ENCODE measurements at regions not wholly inside any gene's neighbourhood (a gene's known extent, or its start where the extent isn't known, plus 50 kb on each side); places are given as distances from the start of the nearest gene placed in this dataset.
A peak's percentile ranks its signal among the peaks of the same experiment; 100 is the strongest.
"Not testable (repeated sequence)": the region's sequence is repeated elsewhere in the genome, so short reads cannot be mapped to it uniquely, and the experiment has no call there.

DNA sequence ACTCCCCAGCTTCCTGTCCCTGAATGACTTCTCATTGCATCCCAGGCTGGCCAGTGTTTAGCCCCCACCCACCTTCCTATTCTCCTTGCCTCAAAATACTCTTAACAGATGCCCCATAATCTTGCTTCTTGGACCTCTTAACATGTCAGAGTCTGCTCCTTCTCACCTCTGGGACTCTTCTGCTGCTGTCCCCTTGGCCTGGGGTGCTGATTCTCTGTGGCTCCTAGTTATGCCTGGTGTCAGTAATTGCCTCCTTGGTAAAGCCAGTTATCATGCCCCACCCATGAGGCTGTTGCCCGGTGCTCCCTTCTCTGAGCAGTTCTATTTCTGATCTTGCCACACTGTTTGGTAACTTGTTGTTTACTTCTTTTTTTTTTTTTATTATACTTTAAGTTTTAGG is 256.8 kb downstream of the STIM2 start:
- DNase-seq (ENCODE audit: low read depth, low spot score) = no peak
- Histone ChIP-seq H3K9me3 (ENCODE audit: control insufficient read depth, insufficient read depth, low read length) (no peaks in the 10 kb centered on the region), H3K4me3 (ENCODE audit: low read length) (no peak overlapping the region), H3K36me3 (ENCODE audit: control insufficient read depth, insufficient read depth, low read length) (no peaks in the 10 kb centered on the region), H3K27ac (ENCODE audit: low read length) (no peak overlapping the region), H3K4me1 (ENCODE audit: control insufficient read depth, insufficient read depth, low read length) (peaks cover 7% of the 10 kb centered on the region), H3K27me3 (ENCODE audit: control insufficient read depth, insufficient read depth, low read length) (no peaks in the 10 kb centered on the region)
- WGBS (ENCODE audit: insufficient coverage, insufficient read length) = no CpG with 5 or more reads among the region's 1 CpG

DNA sequence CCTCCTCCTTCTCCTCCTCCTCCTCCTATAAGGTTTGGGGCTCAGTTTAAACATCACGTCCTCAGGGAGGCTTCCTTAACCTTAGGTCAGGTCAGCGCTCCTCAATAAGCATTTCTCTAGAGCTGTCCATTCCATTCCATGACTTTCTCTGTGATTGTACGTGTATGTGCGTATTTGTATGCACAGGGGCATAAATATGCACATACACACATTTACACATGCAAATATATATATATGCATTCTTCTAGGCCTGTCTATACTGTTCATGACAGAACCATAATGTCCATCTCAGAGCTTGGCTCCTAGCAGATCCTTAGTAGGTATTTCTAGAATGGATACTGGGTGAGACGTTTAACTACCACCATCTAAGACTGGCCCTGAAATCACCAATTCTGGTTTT is 258.6 kb downstream of the STIM2 start:
- H3K4me1 ChIP-seq (ENCODE audit: control insufficient read depth, insufficient read depth, low read length) = peaks cover 11% of the 10 kb centered on the region
- H3K9me3 ChIP-seq (ENCODE audit: control insufficient read depth, insufficient read depth, low read length) = no peaks in the 10 kb centered on the region
- WGBS (ENCODE audit: insufficient coverage, insufficient read length) = no CpG with 5 or more reads among the region's 5 CpGs
- H3K27me3 ChIP-seq (ENCODE audit: control insufficient read depth, insufficient read depth, low read length) = no peaks in the 10 kb centered on the region
- no peak overlapping the region for H3K27ac ChIP-seq (ENCODE audit: low read length)
- H3K4me3 ChIP-seq (ENCODE audit: low read length) = no peak overlapping the region
- no peaks in the 10 kb centered on the region for H3K36me3 ChIP-seq (ENCODE audit: control insufficient read depth, insufficient read depth, low read length)
- no peak for DNase-seq (ENCODE audit: low read depth, low spot score)

DNA sequence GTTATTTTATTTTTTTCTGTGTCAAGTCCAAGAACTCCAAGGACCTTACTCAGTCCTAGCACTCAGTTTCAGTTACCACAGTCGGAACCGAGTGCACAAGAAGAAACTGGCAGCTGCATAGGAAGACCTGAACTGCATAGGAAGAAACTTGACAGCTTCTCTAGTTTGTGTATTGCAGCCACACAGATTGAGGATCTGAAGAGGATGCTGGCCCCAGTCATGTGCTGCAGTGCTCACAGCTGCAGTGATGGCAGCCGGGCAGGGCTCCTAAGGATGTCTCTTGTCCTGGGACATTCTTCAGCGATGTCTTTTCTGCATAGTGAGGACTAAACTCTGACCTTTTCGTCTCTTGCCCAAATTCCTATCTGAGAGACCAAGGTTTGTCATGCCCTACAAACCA is 261.2 kb downstream of the STIM2 start:
- DNase-seq (ENCODE audit: low read depth, low spot score) = no peak
- no peaks in the 10 kb centered on the region for H3K27me3 ChIP-seq (ENCODE audit: control insufficient read depth, insufficient read depth, low read length)
- WGBS (ENCODE audit: insufficient coverage, insufficient read length) = no CpG with 5 or more reads among the region's 5 CpGs
- H3K36me3 ChIP-seq (ENCODE audit: control insufficient read depth, insufficient read depth, low read length) = no peaks in the 10 kb centered on the region
- H3K4me1 ChIP-seq (ENCODE audit: control insufficient read depth, insufficient read depth, low read length) = peaks cover 11% of the 10 kb centered on the region
- H3K4me3 ChIP-seq (ENCODE audit: low read length) = no peak overlapping the region
- H3K9me3 ChIP-seq (ENCODE audit: control insufficient read depth, insufficient read depth, low read length) = no peaks in the 10 kb centered on the region
- no peak overlapping the region for H3K27ac ChIP-seq (ENCODE audit: low read length)

DNA sequence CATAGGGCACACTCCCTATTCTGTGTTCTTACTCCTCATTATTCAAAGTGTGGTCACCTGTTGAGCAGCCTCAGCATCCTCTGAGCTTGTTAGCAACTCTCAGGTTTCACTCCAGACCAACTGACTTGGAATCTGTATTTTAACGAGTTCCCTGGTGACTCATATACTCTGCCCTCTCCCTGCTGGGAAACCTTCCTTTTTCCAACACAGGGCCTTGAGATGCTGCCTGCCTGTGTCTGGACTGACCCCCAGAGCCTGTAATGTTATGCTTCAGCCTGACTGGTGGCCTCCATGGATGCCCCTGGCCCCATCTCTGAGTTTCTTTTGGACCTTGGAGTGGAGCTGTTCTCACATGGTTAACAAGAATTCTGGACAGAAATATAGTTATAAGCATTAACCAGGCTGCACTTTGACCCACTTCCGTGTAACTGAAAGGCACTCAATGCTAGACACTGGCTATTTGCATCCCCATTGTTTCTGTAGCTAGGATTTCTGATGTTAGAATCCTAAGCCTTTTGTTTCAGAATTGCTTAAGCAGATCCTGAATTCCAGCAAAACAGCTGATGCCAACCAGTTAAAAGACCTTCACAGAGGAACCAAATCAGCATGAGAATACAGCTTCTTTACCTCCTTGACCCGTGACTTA is 262.6 kb downstream of the STIM2 start:
- no CpG with 5 or more reads among the region's 3 CpGs for WGBS (ENCODE audit: insufficient coverage, insufficient read length)
- Histone ChIP-seq H3K27ac (ENCODE audit: low read length) (peak overlapping the region; percentile 21), H3K9me3 (ENCODE audit: control insufficient read depth, insufficient read depth, low read length) (no peaks in the 10 kb centered on the region), H3K4me3 (ENCODE audit: low read length) (no peak overlapping the region), H3K27me3 (ENCODE audit: control insufficient read depth, insufficient read depth, low read length) (no peaks in the 10 kb centered on the region), H3K36me3 (ENCODE audit: control insufficient read depth, insufficient read depth, low read length) (no peaks in the 10 kb centered on the region), H3K4me1 (ENCODE audit: control insufficient read depth, insufficient read depth, low read length) (peaks cover 11% of the 10 kb centered on the region)
- peak; percentile 80 for DNase-seq (ENCODE audit: low read depth, low spot score)

DNA sequence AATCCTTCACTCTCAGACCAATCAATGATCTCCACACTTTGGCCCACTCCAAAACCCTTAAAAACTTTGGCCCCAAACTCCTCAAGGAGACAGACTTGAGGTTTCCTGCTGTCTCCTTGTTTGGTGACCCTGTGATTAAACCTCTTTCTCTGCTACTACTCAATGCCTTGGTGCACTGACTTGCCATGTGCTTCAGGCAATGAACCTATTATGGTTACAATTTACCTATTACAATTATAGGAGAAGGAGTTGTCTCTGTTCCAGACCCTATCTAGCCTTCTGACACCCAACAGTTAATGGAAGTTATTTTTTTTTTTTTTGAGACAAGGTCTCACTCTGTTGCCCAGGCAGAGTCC is 263.1 kb downstream of the STIM2 start:
- no peak overlapping the region for H3K27ac ChIP-seq (ENCODE audit: low read length)

DNA sequence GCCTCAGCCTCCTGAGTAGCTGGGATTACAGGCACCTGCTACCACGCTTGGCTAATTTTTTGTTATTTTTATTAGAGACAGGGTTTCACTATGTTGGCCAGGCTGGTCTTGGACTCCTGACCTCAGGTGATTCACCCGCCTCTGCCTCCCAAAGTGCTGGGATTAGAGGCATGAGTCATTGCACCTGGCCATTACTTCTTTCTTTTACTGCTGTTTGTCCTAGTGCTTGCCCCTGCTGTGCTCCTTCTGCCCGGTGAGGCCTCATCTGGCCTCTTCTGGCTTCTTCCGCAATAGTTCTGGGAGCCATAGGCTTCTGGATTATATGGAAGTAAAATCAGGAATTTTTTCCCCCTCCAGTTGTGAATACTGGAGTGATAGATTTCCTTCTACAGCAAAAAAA is 266.3 kb downstream of the STIM2 start:
- not testable (repeated sequence) for H3K27ac ChIP-seq (ENCODE audit: low read length); H3K4me1 ChIP-seq (ENCODE audit: control insufficient read depth, insufficient read depth, low read length); H3K27me3 ChIP-seq (ENCODE audit: control insufficient read depth, insufficient read depth, low read length); H3K9me3 ChIP-seq (ENCODE audit: control insufficient read depth, insufficient read depth, low read length); H3K4me3 ChIP-seq (ENCODE audit: low read length); H3K36me3 ChIP-seq (ENCODE audit: control insufficient read depth, insufficient read depth, low read length); DNase-seq (ENCODE audit: low read depth, low spot score)
- no CpG with 5 or more reads among the region's 4 CpGs for WGBS (ENCODE audit: insufficient coverage, insufficient read length)

More for the DNA sequence above, 263.1 kb downstream of the STIM2 start:
- no peaks in the 10 kb centered on the region for H3K36me3 ChIP-seq (ENCODE audit: control insufficient read depth, insufficient read depth, low read length)
- H3K27me3 ChIP-seq (ENCODE audit: control insufficient read depth, insufficient read depth, low read length) = no peaks in the 10 kb centered on the region
- H3K4me3 ChIP-seq (ENCODE audit: low read length) = no peak overlapping the region
- H3K4me1 ChIP-seq (ENCODE audit: control insufficient read depth, insufficient read depth, low read length) = peaks cover 11% of the 10 kb centered on the region
- no peaks in the 10 kb centered on the region for H3K9me3 ChIP-seq (ENCODE audit: control insufficient read depth, insufficient read depth, low read length)
- DNase-seq (ENCODE audit: low read depth, low spot score) = no peak

DNA sequence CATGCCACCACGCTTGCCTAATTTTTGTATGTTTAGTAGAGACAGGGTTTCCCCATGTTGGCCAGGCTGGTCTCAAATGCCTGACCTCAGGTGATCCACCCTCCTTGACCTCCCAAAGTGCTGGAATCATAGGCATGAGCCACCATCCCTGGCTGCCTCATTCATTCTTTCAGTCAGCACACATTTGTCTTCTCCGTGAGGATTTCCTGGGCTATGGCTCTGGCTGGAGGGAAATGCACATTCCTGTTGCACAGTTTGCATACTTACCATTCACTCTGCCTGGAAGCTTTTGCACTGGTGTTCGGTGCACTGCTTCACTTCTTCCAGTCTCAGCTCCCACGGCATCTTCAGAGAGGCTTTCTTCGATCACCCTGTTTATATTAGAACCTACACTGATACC is 267.8 kb downstream of the STIM2 start:
- no peaks in the 10 kb centered on the region for H3K27me3 ChIP-seq (ENCODE audit: control insufficient read depth, insufficient read depth, low read length)
- no peak for DNase-seq (ENCODE audit: low read depth, low spot score)
- no peaks in the 10 kb centered on the region for H3K36me3 ChIP-seq (ENCODE audit: control insufficient read depth, insufficient read depth, low read length)
- WGBS (ENCODE audit: insufficient coverage, insufficient read length) = no CpG with 5 or more reads among the region's 5 CpGs
- H3K9me3 ChIP-seq (ENCODE audit: control insufficient read depth, insufficient read depth, low read length) = no peaks in the 10 kb centered on the region
- no peak overlapping the region for H3K27ac ChIP-seq (ENCODE audit: low read length)
- H3K4me1 ChIP-seq (ENCODE audit: control insufficient read depth, insufficient read depth, low read length) = peaks cover 2% of the 10 kb centered on the region
- H3K4me3 ChIP-seq (ENCODE audit: low read length) = no peak overlapping the region

DNA sequence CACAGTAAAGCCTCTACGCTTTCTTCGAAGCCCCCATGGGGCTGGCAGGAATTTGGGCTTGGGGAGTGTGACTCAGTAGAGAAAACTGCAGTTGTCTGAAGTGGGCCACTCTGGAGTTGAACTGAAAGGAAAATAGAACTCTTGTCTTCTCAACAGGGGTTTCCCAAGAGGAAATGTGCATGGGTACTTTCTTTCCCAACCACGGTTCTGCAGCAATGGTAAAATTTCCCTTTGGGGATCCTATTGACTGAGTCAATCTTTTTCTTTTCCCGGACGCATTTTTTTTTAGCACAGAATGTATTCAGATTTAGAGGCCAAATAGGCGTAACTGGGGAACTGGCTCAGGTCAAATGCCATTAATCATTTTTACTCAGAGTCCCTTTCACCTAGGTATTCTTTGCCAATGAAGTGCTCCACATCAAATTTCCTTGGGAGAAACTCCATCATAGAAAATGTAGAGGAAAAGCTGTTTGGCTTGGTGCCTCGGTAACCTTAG is 269.3 kb downstream of the STIM2 start:
- Histone ChIP-seq H3K27ac (ENCODE audit: low read length) (no peak overlapping the region), H3K9me3 (ENCODE audit: control insufficient read depth, insufficient read depth, low read length) (no peaks in the 10 kb centered on the region), H3K4me1 (ENCODE audit: control insufficient read depth, insufficient read depth, low read length) (peaks cover under 1% of the 10 kb centered on the region), H3K36me3 (ENCODE audit: control insufficient read depth, insufficient read depth, low read length) (no peaks in the 10 kb centered on the region), H3K4me3 (ENCODE audit: low read length) (no peak overlapping the region), H3K27me3 (ENCODE audit: control insufficient read depth, insufficient read depth, low read length) (no peaks in the 10 kb centered on the region)
- no peak for DNase-seq (ENCODE audit: low read depth, low spot score)
- WGBS (ENCODE audit: insufficient coverage, insufficient read length) = no CpG with 5 or more reads among the region's 7 CpGs

DNA sequence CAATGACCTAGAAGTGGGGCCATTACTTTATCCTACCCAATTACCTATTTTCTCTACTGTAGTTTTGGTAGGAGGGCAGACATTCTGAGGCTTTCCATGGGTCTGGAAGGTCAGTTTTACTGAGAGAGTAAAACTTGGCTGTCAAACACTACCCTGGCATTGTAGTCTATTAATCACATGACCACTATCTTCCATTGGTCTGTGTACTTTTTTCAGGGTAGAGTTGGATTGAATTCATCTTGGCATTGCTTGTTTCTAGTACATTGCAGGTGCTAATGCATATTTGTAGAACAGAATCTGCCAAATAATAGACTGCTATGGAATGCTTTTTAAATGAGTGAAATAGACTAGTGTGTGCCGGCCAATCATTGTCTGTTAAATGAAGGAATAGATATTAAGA is 271.9 kb downstream of the STIM2 start:
- no peaks in the 10 kb centered on the region; the same call in 1 of the 2 replicates for H3K4me1 ChIP-seq (ENCODE audit: control insufficient read depth, insufficient read depth, low read length)
- no peak overlapping the region for H3K4me3 ChIP-seq (ENCODE audit: low read length)
- no peaks in the 10 kb centered on the region for H3K9me3 ChIP-seq (ENCODE audit: control insufficient read depth, insufficient read depth, low read length)
- no peak overlapping the region for H3K27ac ChIP-seq (ENCODE audit: low read length)
- no peak for DNase-seq (ENCODE audit: low read depth, low spot score)
- no peaks in the 10 kb centered on the region for H3K27me3 ChIP-seq (ENCODE audit: control insufficient read depth, insufficient read depth, low read length)
- H3K36me3 ChIP-seq (ENCODE audit: control insufficient read depth, insufficient read depth, low read length) = no peaks in the 10 kb centered on the region
- WGBS (ENCODE audit: insufficient coverage, insufficient read length) = no CpG with 5 or more reads among the region's 1 CpG

DNA sequence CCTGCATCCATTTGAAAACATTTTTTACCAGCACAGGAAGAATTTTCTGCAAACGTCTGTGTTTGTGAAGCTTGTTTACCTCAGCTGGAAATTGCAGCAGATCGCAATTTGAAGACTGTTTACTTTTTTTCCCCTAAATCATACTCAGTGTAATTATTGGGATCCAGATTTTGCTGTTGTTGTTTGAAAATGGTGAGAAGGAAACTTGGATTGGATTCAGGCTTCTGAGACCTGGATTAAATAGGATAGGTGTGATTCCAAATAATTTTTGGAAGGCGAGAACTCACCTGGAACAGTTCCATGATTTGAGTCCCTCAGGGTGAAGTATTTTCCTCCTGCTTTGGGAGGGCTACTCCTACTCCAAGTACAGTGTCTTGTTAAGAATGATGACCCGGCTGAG is 279.8 kb downstream of the STIM2 start:
- Histone ChIP-seq H3K4me1 (ENCODE audit: control insufficient read depth, insufficient read depth, low read length) (peaks cover 2% of the 10 kb centered on the region; the same call in 1 of the 2 replicates), H3K4me3 (ENCODE audit: low read length) (no peak overlapping the region), H3K27ac (ENCODE audit: low read length) (no peak overlapping the region), H3K9me3 (ENCODE audit: control insufficient read depth, insufficient read depth, low read length) (no peaks in the 10 kb centered on the region), H3K27me3 (ENCODE audit: control insufficient read depth, insufficient read depth, low read length) (no peaks in the 10 kb centered on the region), H3K36me3 (ENCODE audit: control insufficient read depth, insufficient read depth, low read length) (no peaks in the 10 kb centered on the region)
- WGBS (ENCODE audit: insufficient coverage, insufficient read length) = no CpG with 5 or more reads among the region's 4 CpGs
- DNase-seq (ENCODE audit: low read depth, low spot score) = no peak

DNA sequence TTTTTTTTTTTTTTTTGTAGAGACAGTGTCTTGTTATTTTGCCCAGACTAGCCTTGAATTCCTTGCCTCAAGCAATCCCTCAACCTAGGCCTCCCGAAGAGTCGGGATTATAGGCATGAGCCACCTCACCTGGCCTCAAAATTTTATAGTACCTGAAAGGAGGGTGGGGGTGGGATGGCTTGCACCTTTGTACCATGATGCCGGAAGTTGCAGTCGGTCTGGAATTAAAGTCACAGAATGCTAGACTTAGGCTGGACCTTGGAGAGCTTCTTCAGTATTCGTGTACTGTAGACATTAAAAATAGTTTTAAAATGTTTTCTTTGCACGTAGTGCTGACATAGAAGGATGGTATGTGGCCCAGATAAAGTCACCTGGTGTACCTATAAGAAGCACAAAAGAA is 280.9 kb downstream of the STIM2 start:
- no CpG with 5 or more reads among the region's 6 CpGs for WGBS (ENCODE audit: insufficient coverage, insufficient read length)
- no peak for DNase-seq (ENCODE audit: low read depth, low spot score)
- no peaks in the 10 kb centered on the region for H3K9me3 ChIP-seq (ENCODE audit: control insufficient read depth, insufficient read depth, low read length)
- H3K27ac ChIP-seq (ENCODE audit: low read length) = no peak overlapping the region
- peaks cover 2% of the 10 kb centered on the region for H3K4me1 ChIP-seq (ENCODE audit: control insufficient read depth, insufficient read depth, low read length)
- no peak overlapping the region for H3K4me3 ChIP-seq (ENCODE audit: low read length)
- H3K27me3 ChIP-seq (ENCODE audit: control insufficient read depth, insufficient read depth, low read length) = no peaks in the 10 kb centered on the region
- H3K36me3 ChIP-seq (ENCODE audit: control insufficient read depth, insufficient read depth, low read length) = no peaks in the 10 kb centered on the region
